HepG2 (cell line): ENCODE measurements at regions not wholly inside any gene's neighbourhood (a gene's known extent, or its start where the extent isn't known, plus 50 kb on each side); places are given as distances from the start of the nearest gene placed in this dataset.

Experiments
- MYC ChIP-seq: sonication (generic); formaldehyde crosslinking; IDR thresholded peaks from 2 replicates; pipeline ENCODE4 v1.9.0; 2021; ENCODE audit warnings: missing genetic modification reagents, borderline replicate concordance
- NONO ChIP-seq, 2 experiments: fragments of 450-650 bp in 1 of 2; sonication (generic) in 1 of 2; formaldehyde crosslinking in 1 of 2; IDR thresholded peaks in 1 of 2; conservative IDR thresholded peaks in 1 of 2; 2 replicates each; pipeline versions ENCODE4 v1.6.1 to v1.8.0; 2017 to 2022; ENCODE audit warnings: mild to moderate bottlenecking in 1 of 2, missing genetic modification reagents in 1 of 2, moderate library complexity in 1 of 2
- RFXAP ChIP-seq: sonication (generic); formaldehyde crosslinking; IDR thresholded peaks from 2 replicates; pipeline ENCODE4 v1.4.0; 2020; ENCODE audit warnings: missing genetic modification reagents, borderline replicate concordance
- ZNF274 ChIP-seq: sonication (generic); formaldehyde crosslinking; IDR thresholded peaks from 2 replicates; pipeline ENCODE4 v1.5.1; 2020; ENCODE audit warnings: mild to moderate bottlenecking, missing genetic modification reagents
- TF ChIP-seq, protein P1 (sequence below): sonication (generic); formaldehyde crosslinking; IDR thresholded peaks from 2 replicates; pipeline ENCODE4 v1.5.0; 2020; ENCODE audit warnings: mild to moderate bottlenecking, missing genetic modification reagents, moderate library complexity
- TF ChIP-seq, protein P2 (sequence below): sonication (generic); formaldehyde crosslinking; IDR thresholded peaks from 2 replicates; pipeline ENCODE4 v1.4.0; 2020; ENCODE audit warnings: mild to moderate bottlenecking, missing genetic modification reagents

DNA sequence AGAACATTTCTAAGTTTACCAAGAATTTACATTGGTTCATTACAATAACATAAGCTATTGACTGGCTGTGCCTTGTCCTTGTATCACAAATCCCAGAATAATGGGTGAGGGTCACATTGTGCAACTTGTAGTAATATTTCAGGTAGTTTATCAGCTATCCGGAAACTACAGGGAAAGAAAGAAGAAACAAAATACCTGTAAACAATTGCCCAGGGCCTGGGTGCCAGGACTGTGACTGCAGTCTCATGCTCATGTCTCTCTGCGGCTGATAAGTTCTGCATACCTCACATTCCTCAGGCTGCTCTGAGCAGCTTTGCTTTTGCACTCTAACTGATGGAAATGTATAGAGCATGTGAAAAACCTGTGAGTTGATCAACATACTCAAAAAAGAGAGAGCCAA, 131.8 kb upstream of the TRIM24 start:
- TF ChIP-seq RFXAP (CRISPR knock-in tag) (no peak), NONO (IDR thresholded peaks at IDR 0.05) (no peak), NONO (CRISPR knock-in tag; conservative IDR thresholded peaks at IDR 0.05) (no peak), MYC (CRISPR knock-in tag) (no peak), ZNF274 (CRISPR knock-in tag) (no peak)
- TF ChIP-seq, protein P1, sequence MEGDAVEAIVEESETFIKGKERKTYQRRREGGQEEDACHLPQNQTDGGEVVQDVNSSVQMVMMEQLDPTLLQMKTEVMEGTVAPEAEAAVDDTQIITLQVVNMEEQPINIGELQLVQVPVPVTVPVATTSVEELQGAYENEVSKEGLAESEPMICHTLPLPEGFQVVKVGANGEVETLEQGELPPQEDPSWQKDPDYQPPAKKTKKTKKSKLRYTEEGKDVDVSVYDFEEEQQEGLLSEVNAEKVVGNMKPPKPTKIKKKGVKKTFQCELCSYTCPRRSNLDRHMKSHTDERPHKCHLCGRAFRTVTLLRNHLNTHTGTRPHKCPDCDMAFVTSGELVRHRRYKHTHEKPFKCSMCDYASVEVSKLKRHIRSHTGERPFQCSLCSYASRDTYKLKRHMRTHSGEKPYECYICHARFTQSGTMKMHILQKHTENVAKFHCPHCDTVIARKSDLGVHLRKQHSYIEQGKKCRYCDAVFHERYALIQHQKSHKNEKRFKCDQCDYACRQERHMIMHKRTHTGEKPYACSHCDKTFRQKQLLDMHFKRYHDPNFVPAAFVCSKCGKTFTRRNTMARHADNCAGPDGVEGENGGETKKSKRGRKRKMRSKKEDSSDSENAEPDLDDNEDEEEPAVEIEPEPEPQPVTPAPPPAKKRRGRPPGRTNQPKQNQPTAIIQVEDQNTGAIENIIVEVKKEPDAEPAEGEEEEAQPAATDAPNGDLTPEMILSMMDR: no peak
- TF ChIP-seq, protein P2, sequence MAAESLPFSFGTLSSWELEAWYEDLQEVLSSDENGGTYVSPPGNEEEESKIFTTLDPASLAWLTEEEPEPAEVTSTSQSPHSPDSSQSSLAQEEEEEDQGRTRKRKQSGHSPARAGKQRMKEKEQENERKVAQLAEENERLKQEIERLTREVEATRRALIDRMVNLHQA (CRISPR knock-in tag): no peak
